NCI-H1092 (cell line): ENCODE measurements at regions not wholly inside any gene's neighbourhood (a gene's known extent, or its start where the extent isn't known, plus 50 kb on each side); places are given as distances from the start of the nearest gene placed in this dataset.
A peak's percentile ranks its signal among the peaks of the same experiment; 100 is the strongest.

ENCODE experiments used
- DNase-seq: peaks from one replicate; lab custom pipeline; 2025; lab: John Stamatoyannopoulos, UW

GRCh38 chr4:179817317-179817716 lies 2375.1 kb upstream of the AGA start:
- DNase-seq: no peak

- DNase-seq: no peak
Observed at GRCh38 chr4:179823342-179823741, 2381.1 kb upstream of the AGA start.

GRCh38 chr4:179831274-179831673 lies 2389.0 kb upstream of the AGA start:
- DNase-seq: no peak

DNA sequence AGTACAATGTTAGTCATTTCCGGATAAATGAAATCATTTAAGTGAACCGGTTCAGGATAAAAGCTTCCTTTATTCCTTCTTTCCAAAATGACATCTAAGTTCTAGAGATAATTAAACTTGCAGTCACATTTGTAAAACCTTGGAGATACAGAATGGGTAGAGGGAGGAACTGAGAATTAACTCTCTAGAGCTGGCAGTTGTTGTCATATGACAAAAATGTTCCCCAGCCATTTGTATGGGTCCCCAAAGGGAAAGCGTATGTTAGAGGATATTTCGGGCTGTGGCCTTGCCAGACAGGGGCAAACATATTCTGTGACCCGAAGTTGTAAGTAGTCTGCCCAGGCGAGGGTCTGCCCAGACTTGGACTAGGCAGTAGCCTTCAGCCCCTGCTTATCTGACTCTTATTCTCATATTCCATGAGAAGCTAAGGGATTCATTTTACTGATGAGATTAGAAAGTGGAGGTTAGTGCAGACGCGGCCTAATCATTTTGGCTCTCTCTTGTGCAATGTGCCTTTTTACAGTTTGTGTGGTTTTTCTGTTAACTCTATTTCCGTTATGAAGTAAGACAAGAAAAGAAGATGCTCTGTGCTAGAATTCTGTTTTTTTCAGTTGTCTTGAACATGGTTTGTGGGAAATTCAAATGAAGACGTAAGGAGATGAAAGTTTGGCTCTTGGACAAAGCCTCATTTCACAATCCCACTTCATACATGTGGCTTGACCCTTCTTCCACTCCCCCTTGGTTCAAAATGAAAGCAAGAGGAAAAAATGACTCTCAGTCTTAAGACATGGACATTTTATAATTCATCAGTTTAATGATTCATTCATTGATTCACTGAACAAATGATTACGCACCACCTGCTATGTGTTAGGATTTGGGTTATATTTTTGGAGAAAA lies 2394.2 kb upstream of the AGA start:
- DNase-seq: no peak

GRCh38 chr4:179843370-179843769 lies 2399.8 kb upstream of the TENM3 start:
- DNase-seq: no peak

DNA sequence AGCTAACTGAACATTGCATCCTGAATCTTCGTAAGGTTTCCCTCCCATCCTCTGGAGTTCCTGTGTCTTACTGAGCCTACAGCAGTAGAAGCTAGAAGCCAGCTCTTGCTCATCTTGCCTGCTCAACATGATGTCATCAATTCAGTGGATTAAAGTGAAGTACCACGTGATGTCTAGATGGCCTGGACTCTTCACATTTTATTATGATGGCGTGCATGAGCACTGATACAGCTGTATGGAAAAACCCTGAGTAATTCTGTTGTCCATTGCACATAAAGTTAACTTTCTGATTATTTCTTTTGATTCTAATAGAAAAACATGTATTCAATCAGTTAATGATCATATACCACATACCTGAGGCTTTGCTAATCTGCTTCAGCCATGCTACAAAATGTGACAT lies 2387.7 kb upstream of the TENM3 start:
- no peak for DNase-seq

- DNase-seq: no peak
Observed at GRCh38 chr4:179858221-179858620, 2385.0 kb upstream of the TENM3 start.

DNA sequence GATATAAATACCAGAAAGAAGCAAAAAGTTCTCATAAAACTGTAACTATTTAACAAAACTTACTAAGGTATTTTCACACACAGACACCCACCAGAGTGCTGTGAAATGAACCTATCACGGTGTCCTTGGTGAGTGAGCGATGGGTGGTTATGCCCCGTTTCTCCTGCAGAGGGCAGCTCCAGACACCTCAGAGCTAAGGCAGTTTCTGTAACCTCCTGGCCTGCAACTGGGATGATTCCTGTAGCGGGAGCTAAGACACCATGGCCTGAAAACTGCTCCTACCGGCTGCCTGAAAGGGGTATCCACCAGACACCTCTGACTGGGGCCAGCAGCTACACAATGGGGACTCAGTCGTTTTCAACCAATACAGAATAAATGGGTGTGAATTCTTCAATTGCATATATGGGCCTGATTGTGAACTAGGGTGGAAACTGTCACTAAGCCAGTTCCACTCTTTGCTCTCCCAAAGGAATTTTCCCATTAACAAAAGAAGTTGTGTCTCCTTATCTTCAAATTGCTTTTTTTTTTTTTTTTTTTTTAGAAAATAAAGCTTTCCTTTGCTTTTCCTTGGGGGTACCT lies 2375.8 kb upstream of the TENM3 start:
- peak; percentile 42 for DNase-seq

- DNase-seq: no peak
Observed at GRCh38 chr4:179871726-179872125, 2371.5 kb upstream of the TENM3 start.

GRCh38 chr4:179872755-179873154 lies 2370.4 kb upstream of the TENM3 start:
- DNase-seq: no peak

DNA sequence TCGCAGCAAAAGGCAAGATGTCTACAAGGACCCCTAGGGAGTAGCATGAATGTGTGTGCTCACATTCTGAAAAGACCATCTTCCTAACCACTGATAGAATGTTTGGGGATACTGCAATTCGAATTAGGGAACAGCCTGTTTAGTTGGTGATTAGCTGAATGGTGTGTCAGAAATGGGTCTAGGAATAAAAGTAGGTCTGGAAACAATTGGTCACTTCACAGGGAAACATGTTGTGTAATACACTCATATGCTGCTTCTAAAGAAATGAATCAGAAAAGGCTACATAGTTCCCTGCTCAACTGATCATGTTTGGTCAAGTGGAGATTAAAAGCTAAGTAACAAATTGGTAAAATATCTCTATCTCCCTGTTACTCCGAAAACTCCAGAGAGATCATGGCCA lies 2362.4 kb upstream of the TENM3 start:
- no peak for DNase-seq

GRCh38 chr4:179894066-179894778 lies 2349.0 kb upstream of the TENM3 start:
- DNase-seq: no peak

DNA sequence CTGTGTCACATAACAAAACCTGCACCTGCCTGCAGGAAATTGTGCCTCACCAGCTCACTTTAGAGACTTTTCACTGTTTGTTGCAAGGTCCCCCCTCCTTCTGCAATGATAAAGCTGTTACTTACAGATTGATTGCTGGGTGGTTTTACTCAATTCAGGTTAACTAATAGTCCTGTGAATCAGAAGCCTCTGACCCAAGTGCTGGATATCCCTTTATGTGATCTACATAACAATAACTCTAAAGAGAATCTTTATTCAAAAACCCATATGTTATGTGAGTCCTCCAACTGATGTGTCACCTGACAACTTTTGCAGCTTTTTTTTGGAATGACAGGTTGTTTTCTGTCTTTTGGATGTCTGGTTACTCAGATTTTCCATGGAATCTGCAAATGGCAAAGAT lies 2323.6 kb upstream of the TENM3 start:
- DNase-seq: no peak

DNA sequence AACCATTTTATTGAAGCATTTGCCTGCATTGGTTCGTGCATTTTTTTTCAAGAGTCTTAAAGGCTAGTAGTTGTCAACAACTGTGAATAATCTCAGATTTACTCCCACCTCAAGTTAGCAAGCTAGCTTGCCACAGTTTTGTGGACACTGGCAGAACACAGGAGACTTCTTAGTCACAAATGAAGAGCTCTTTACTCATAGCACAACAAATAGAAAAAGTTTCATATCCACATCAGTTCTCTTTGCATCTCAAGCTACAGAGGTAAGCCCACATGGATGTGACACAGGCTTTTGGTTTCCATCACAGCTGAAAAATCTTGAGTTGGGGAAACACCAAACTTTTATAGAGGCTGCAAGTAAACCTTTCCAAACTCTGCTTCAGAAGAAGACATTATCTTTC lies 2315.7 kb upstream of the TENM3 start:
- DNase-seq: no peak

- no peak for DNase-seq
Observed at GRCh38 chr4:179941911-179942310, 2301.3 kb upstream of the TENM3 start.

DNA sequence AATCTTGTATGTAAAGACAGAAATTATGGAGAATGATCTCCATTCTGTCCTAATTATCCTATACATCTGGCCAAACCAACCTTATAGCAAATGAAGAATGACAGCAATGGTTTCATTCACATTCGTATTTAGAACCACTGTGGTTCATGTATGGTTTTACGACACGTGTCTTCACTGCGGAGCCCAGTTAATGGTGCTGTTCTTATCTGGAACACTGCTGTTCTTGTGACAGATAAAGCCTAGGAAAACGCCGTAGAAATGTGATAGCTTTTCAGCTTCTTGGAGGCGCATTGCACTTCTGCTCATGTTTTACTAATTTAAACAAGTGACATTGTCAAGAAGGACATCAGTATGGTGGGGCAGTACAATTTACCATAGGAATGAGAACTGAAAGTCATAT lies 2266.4 kb upstream of the TENM3 start:
- no peak for DNase-seq

DNA sequence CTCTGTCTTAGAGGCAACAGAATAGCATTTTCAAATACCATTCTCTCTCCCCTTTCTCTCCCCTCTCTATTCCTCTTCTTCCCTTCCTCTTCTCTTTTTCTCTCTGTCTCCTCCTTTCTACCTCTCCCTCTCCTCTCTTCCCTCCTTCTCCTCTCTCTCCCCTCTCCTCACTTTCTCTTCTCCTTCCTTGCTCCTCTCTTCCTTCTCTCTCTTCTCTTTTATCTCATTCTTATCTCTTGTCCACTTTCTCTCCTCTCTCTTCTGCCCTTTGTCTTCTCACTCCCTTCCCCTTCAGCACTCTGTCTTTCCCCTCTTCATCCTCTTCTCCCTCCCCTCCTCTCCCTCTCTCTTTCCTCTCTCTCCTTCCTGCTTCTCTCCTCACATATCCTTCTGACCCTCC lies 2265.8 kb upstream of the TENM3 start:
- no peak for DNase-seq

GRCh38 chr4:179981161-179981560 lies 2262.0 kb upstream of the TENM3 start:
- DNase-seq: no peak

DNA sequence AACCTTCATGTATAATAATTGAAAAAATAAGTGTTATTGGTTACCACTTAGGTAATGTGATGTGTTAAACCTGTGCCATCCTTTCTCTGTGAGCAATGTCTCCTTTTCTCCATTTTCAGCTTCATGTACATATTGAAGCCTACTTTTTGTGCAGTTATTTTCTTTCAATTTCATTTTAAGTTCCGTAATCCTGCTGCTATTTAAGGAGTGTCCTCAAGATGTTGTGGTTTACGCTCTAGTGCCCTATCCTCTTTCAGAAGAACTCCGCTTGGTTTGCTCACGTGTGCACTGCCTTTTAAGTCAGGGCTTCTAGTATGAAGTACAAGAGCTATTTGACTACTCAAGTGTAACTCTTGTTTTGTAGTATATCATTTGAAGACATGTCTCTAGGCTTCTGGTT lies 2253.2 kb upstream of the TENM3 start:
- no peak for DNase-seq

DNA sequence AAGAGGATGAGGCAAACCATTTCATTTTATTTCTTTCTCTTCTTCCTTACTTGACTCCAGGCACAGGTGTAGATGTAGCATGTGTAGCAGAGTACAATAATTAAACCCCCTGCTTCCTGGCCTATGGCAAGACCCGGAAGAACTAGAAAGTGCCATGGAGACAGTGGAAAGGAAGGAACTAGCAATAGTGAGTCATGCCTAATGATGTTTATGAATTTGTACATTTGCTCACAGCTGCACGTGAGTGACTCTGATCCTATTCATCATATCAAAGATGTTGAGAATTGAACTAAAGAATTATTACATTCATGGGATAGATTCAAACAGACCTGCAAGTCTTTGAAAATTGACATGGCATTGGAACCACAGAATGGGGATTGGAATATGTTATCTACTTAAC lies 2233.9 kb upstream of the TENM3 start:
- no peak for DNase-seq

- DNase-seq: no peak
Observed at GRCh38 chr4:180028682-180029081, 2214.5 kb upstream of the TENM3 start.

GRCh38 chr4:180031330-180031729 lies 2211.9 kb upstream of the TENM3 start:
- no peak for DNase-seq

GRCh38 chr4:180041576-180041975 lies 2201.6 kb upstream of the TENM3 start:
- no peak for DNase-seq
